ENCODE measurements at regions not wholly inside any gene's neighbourhood (a gene's known extent, or its start where the extent isn't known, plus 50 kb on each side); places are given as distances from the start of the nearest gene placed in this dataset.

DNA sequence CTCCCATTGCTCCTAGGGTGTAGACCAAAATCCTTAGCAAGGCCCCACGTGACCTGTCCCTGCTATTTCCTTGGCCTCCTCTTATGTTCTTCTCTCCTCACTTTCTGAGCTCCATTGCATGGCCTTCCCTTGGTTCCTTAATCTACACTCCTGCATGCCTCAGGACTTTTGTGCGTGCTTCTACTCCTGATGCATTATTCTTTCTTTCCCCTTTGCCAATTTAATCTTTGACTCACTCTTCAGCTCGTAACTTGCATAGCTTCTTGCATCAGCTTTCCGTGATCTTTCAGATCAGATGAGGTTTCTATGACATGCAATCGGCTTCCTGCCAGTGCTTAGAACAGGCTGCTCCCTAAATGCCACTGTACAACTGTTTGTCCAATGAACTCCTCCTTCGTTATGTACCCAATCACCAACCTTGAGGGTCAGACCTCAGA is 261.6 kb upstream of the CADM1 start:
- TF ChIP-seq, protein P1, sequence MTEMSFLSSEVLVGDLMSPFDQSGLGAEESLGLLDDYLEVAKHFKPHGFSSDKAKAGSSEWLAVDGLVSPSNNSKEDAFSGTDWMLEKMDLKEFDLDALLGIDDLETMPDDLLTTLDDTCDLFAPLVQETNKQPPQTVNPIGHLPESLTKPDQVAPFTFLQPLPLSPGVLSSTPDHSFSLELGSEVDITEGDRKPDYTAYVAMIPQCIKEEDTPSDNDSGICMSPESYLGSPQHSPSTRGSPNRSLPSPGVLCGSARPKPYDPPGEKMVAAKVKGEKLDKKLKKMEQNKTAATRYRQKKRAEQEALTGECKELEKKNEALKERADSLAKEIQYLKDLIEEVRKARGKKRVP (CRISPR knock-in tag; IDR thresholded peaks at IDR 0.05): peak in 1 of 2 experiments; percentile 21; a peak in 1 of 4 replicates
- TF ChIP-seq, protein P2, sequence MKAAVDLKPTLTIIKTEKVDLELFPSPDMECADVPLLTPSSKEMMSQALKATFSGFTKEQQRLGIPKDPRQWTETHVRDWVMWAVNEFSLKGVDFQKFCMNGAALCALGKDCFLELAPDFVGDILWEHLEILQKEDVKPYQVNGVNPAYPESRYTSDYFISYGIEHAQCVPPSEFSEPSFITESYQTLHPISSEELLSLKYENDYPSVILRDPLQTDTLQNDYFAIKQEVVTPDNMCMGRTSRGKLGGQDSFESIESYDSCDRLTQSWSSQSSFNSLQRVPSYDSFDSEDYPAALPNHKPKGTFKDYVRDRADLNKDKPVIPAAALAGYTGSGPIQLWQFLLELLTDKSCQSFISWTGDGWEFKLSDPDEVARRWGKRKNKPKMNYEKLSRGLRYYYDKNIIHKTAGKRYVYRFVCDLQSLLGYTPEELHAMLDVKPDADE (CRISPR knock-in tag; IDR thresholded peaks at IDR 0.05): no peak
- POLR2A ChIA-PET: no interaction called here
- Histone ChIP-seq H3K9ac (ENCODE audit: insufficient read depth, low read depth, low read length) (no peak overlapping the region), H3K27me3 (ENCODE audit: control insufficient read depth in 1 of 2, insufficient read depth in 2 of 2, low read length in 2 of 2) (peaks cover 5 to 16% of the 10 kb centered on the region in 2 experiments; a peak in 3 of 5 replicates), H3K9me3 (ENCODE audit: low read length) (no peaks in the 10 kb centered on the region), H2AFZ (ENCODE audit: low read length) (no peak overlapping the region), H3K4me3 (replicated peaks in 1 of 3; ENCODE audit: insufficient read depth in 1 of 3, low read depth in 2 of 3, low read length in 3 of 3) (no peak overlapping the region), H3K27ac (ENCODE audit: extremely low read length, insufficient read depth, low read length) (no peak overlapping the region), H3K4me1 (ENCODE audit: insufficient read depth, low read length) (no peaks in the 10 kb centered on the region), H3K4me2 (ENCODE audit: low read depth, low read length) (no peak overlapping the region), H3K36me3 (replicated peaks in 1 of 2; ENCODE audit: control insufficient read depth in 1 of 2, insufficient read depth in 2 of 2, low read length in 2 of 2) (no peaks in the 10 kb centered on the region), H3K79me2 (ENCODE audit: insufficient read depth, low read length) (no peaks in the 10 kb centered on the region), H4K20me1 (ENCODE audit: insufficient read depth, low read length) (no peaks in the 10 kb centered on the region)
- BruUV-seq (replicated peaks): no TSS peak
- in situ Hi-C loops (cut with HindIII; ENCODE audit: extremely low pct_ligation_motif_present, low pct_unique_long_range_greater_than_20kb) (no loop called here), intact Hi-C loops (cut with micrococcal nuclease; ENCODE audit: unreplicated experiment) (no loop called here)
- DNase-seq (ENCODE audit: low spot score) (no peak), FAIRE-seq (no peak), ATAC-seq (no peak)
- CTCF ChIA-PET (ENCODE audit: low intra/inter-chr PET ratio, low total read pairs): no interaction called here
- 0% methylated on average over 5 of the region's 6 CpGs for WGBS (ENCODE audit: low lambda C conversion rate)

DNA sequence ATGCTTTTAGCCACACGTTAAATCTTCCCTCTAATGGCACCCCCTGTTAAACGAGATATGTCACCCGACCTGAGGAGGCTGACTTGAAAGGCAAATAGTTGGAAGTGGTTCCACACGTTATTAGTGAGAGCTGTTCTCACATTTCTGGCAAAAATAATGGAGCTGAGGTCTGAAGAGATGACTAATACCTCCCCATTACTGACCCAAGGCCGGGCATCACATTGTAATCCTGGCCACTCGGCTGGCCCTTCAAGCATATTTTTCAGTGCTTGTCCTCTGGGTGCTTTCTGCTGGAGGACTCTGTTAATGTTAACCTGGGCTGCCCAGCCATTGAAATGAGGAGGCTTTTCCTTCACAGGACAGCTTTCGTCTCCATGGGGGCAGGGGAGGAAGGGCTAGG is 260.0 kb upstream of the CADM1 start:
- Histone ChIP-seq H3K9me3 (ENCODE audit: low read length) (no peaks in the 10 kb centered on the region), H3K27ac (ENCODE audit: extremely low read length, insufficient read depth, low read length) (no peak overlapping the region), H3K4me3 (replicated peaks in 1 of 3; ENCODE audit: insufficient read depth in 1 of 3, low read depth in 2 of 3, low read length in 3 of 3) (no peak overlapping the region), H3K79me2 (ENCODE audit: insufficient read depth, low read length) (no peaks in the 10 kb centered on the region), H3K4me1 (ENCODE audit: insufficient read depth, low read length) (no peaks in the 10 kb centered on the region), H3K36me3 (replicated peaks in 1 of 2; ENCODE audit: control insufficient read depth in 1 of 2, insufficient read depth in 2 of 2, low read length in 2 of 2) (no peaks in the 10 kb centered on the region), H3K27me3 (ENCODE audit: control insufficient read depth in 1 of 2, insufficient read depth in 2 of 2, low read length in 2 of 2) (peaks cover 7 to 28% of the 10 kb centered on the region in 2 experiments; a peak in 3 of 5 replicates), H2AFZ (ENCODE audit: low read length) (no peak overlapping the region), H3K4me2 (ENCODE audit: low read depth, low read length) (no peak overlapping the region), H3K9ac (ENCODE audit: insufficient read depth, low read depth, low read length) (no peak overlapping the region), H4K20me1 (ENCODE audit: insufficient read depth, low read length) (no peaks in the 10 kb centered on the region)
- FAIRE-seq (no peak), ATAC-seq (no peak), DNase-seq (ENCODE audit: low spot score) (no peak)
- in situ Hi-C loops (cut with HindIII; ENCODE audit: extremely low pct_ligation_motif_present, low pct_unique_long_range_greater_than_20kb): no loop called here
- intact Hi-C loops (cut with micrococcal nuclease; ENCODE audit: unreplicated experiment): no loop called here
- TF ChIP-seq JDP2 (CRISPR knock-in tag; IDR thresholded peaks at IDR 0.05; ENCODE audit: borderline replicate concordance): no peak
- no peak for TF ChIP-seq NPAS2 (CRISPR knock-in tag; IDR thresholded peaks at IDR 0.05; ENCODE audit: borderline replicate concordance)
- no TSS peak for BruUV-seq (replicated peaks)
- 24% methylated on average over 5 of the region's 7 CpGs for WGBS (ENCODE audit: low lambda C conversion rate)
- POLR2A ChIA-PET: no interaction called here
- CTCF ChIA-PET (ENCODE audit: low intra/inter-chr PET ratio, low total read pairs): no interaction called here

Measured in HepG2 (cell line).